ENCODE measurements at regions not wholly inside any gene's neighbourhood (a gene's known extent, or its start where the extent isn't known, plus 50 kb on each side); places are given as distances from the start of the nearest gene placed in this dataset.

DNA sequence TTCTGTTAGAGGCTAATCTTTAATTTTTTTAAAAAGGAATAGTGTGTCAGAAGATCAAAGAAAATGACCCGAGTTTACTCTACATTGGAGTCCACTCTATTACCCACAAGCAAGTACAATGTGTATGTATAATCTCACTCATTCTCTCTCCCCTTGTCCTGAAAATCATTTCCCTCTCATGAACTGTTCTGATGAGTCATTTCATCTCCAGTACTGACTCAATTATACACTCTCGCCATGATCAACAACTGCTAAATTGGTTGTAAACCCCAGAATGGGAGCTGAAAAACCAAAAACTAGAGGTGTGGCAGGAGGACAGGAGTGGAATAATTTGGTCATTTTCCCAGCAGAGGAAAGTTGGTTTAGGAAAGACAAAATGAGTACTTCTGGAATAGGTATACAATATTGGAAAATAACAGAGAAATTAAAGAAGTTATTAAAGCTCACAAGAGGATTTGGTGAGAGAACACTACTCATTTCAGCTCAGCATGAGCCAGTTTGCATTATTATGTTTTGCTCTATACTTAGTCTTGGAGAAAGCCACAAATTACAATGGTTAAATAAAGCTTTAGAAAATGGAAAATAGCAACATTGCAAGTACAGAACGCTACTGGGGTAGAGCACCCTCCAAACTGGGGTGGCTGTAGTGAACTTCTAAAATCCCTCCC lies 144.3 kb upstream of the PFN2 start:
- no peak for DNase-seq

GRCh38 chr3:150114273-150114672 lies 143.6 kb upstream of the PFN2 start:
- DNase-seq = no peak

DNA sequence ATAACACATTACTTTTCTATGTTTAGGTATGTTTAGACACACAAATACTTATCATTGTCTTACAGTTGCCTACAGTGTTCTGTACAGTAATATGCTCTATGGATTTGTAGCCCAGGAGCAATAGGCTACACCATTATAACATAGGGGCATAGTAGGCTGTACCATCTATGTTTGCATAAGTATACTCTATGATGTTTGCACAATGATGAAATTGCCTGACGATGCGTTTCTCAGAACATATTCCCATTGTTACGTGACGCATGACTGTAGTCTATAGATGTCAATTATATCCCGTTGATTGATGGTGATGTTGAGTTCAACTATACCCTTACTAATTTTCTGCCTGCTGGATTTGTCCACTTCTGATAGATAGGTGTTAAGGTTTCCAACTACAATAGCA lies 139.4 kb upstream of the PFN2 start:
- no peak for DNase-seq

GRCh38 chr3:150107429-150108175 lies 136.9 kb upstream of the PFN2 start:
- no peak for DNase-seq

DNA sequence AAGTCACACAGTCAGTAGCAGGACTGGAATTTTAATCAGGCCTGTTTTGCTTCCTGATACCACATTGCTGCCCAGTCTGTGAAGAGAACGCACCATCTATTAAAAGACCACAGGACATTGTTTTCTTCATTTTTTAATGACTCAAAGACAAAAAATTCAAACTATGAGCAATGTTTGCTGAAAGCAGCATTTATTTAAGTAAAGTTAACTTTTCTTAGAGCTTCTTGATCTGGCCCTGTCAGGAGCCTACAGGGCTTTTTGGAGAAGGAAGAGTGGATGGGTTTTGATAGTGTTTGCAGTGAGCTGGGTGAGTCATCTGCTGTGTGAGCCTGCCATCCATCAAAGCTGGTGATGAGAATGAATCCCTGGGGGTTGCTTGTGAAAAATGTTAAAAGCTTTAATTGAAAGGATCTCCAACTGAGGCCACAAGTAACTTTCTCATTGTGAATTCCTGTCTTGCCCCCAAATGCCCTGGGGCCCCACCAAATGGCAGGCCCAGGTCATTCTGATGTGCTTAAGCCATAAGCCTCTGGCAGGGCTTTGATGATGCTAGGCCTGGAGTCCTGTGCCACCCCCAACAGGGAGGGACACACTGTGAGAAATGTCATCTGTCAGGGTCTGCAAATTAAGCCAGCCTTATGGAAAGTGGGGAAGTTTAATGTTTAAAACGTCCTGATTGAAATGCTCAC lies 136.2 kb upstream of the PFN2 start:
- DNase-seq = no peak

GRCh38 chr3:150105886-150106612 lies 135.4 kb upstream of the PFN2 start:
- no peak for DNase-seq

DNA sequence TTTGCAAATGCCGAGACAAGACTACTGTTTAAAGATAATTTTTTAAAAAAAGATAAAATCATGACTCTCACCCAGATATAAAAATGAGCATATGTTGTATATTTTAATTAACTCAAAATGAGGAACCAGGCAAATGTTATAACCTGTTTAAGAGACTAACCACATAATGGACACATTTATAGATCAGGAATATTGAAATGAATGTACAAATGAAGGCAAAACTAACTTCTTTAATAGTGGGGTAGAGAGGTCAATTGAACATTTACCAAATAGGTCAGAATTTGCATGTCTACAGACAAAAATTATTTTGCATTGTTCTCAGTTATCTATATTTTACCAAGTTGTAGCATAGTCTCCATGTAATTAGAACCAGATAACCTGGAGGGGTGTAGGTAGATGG lies 134.3 kb upstream of the PFN2 start:
- DNase-seq = no peak

- DNase-seq = no peak
Measured at GRCh38 chr3:150104564-150104963, 133.9 kb upstream of the PFN2 start.

- DNase-seq = no peak
Measured at GRCh38 chr3:150101016-150101415, 130.3 kb upstream of the PFN2 start.

DNA sequence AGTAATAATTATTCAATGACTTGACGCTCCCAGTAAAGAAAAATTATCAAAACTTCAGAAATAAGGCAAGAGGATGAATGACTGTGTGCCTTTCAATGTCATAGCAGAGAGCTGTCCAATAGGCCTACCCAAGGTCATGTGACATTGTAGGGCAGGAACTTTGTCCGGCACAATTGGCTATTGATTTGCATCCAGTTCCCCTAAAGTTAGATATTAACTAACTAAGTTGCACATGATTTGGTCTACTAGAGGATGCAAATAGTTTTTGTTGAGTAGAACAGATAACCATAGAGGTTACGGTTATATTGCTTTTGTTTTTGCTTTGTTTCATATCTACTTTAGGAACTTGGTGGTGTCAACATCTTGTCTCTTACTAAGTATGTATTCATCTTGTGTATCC lies 127.9 kb upstream of the PFN2 start:
- DNase-seq = no peak

DNA sequence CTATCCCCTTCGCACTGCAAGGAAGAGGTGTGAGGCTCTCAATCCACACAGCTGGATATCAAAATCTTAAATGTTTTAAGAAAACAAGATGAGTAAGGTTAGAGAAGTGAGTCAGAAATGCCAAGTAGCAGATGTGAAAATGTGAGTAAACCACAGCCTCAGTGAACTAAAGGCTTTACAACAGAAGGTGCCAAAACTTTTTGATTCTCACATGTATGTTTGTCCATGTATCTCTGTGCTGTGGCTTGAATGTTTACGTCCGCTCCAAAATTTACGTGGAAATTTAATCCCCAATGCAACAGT lies 126.8 kb upstream of the PFN2 start:
- DNase-seq = no peak

- no peak for DNase-seq
Measured at GRCh38 chr3:150096700-150097587, 126.2 kb upstream of the PFN2 start.

DNA sequence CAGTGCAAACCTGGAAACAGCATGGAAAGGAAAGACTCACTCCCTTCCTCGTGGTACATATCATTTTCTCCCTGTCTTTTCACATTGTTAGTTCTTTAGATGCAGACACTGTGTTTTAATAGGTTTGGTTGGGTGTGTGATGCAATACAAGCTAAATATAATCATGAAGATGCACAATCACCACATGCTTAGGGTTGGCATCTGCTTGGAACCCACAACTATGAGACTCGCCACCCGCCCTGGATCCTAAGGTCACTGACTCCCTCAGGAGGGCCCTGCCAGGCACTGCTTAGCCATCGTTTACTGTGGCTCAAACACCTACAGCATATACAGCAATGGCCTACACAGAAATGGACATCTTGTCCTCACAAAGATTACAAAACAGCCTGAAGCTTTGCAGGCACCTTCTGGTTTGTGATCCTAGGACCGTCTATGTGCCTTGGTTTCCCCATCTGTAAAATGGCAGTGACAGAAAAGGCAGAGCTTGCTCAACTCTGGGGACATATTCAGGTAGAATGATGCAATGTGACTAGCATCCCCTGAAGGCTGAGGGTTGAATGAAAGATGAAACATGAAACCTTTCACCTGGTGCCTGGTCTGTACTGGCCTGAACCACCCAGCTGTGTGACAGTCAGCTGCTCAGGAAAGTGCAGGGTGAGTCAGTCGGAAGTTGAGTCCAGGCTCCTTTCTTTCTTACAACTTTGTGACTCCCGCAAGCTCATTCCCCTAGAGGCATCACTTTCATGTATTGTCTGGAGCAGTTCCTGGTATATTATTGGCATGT lies 123.6 kb upstream of the PFN2 start:
- no peak for DNase-seq

GRCh38 chr3:150091626-150092025 lies 120.9 kb upstream of the PFN2 start:
- no peak for DNase-seq

- DNase-seq = no peak
Measured at GRCh38 chr3:150090877-150091276, 120.2 kb upstream of the PFN2 start.

DNA sequence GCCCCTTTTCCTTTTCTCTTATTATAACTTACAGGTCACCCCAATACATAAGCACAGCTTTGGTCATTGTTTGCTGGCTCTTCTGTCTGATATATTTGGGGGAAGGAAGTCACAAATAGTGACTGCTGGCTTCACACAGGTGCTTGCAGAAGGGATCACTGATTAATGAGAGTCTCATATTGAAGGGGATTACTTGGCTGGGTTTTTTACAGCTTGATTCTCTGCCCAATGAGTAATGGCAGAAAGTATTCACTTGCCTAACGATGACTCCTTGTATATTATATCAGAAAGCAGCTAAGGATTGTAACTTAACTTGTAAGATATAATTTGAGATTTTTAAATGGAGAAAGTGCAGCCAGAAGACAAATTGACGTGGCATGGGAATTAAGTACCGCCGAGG lies 119.3 kb upstream of the PFN2 start:
- DNase-seq = no peak

- no peak for DNase-seq
Measured at GRCh38 chr3:150084128-150084527, 113.4 kb upstream of the PFN2 start.

DNA sequence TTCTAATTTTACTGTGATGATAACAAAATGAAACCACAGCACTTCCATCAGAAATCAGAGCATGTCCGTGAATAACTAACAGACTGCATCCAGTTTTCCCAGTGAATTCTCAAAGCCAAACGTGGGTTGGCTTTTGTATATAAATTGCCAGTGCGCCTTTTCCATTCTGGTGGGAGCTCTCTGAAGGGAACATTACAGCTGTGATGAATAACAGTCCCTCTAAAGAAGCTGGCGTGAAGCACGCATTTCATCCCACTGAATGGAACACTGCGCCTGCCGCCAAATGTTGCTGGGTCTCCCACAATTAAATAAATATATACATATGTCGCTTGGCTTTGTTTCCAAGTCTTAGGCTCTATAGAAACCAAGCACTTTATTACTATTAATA lies 113.0 kb upstream of the PFN2 start:
- DNase-seq = no peak

DNA sequence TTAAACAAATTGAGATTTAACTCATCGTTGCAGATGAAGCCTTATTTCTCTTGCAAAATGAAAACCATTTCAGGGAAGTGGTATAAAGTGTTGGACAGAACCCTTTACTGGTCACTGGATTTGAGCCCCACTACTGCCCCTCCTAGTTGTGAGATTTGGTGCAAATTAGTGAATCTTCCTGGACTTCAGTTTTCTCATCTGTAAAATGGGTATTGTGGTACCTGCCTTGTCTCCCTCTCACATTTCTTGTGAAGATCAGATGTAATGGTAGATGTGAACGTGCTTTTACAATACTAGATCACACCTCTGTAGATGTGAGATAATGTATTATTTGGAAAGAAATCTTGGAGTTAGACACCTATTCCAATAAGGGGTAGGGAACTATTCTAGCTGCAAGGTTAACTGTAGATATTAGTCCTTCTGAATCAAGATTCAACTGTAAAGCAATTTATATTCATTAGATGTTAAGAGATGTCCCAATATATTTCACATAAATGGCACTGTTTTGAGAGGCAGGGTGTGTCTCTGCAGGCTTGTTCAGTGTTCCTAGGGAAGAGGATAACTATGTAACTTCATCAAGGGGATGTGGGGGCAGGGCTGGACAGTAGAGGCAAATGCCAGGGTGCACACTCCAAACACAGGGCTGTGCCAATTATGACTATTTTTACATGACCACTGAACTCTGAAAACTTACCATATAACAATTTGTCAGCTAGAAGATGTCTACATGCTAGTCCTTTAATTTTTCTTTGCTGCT lies 112.4 kb upstream of the PFN2 start:
- no peak for DNase-seq

- no peak for DNase-seq
Measured at GRCh38 chr3:150081084-150081483, 110.4 kb upstream of the PFN2 start.
